Smooth muscle cell (in vitro differentiated cells): ENCODE measurements at regions not wholly inside any gene's neighbourhood (a gene's known extent, or its start where the extent isn't known, plus 50 kb on each side); places are given as distances from the start of the nearest gene placed in this dataset.

ENCODE experiments used
- DNase-seq: peaks from one replicate; lab custom pipeline; 2025; ENCODE audit not compliant: unreplicated experiment; lab: John Stamatoyannopoulos, UW
- H2AFZ ChIP-seq: fragments of 200-600 bp; sonication (generic); 2 replicates; pipeline ENCODE4 v1.6.0; 2016; ENCODE audit warnings: antibody characterized with exemption, low read depth, mild to moderate bottlenecking
- H3F3A ChIP-seq: fragments of 200-600 bp; sonication (generic); 2 replicates; pipeline ENCODE4 v1.6.0; 2017; ENCODE audit warnings: antibody characterized with exemption, low read depth
- H3K27ac ChIP-seq: fragments of 200-600 bp; sonication (generic); 2 replicates; pipeline ENCODE4 v1.5.1; 2016; ENCODE audit warnings: low read depth, mild to moderate bottlenecking
- H3K27me3 ChIP-seq: fragments of 200-600 bp; sonication (generic); 2 replicates; pipeline ENCODE4 v1.6.1; 2016; ENCODE audit warnings: low read depth, mild to moderate bottlenecking
- H3K36me3 ChIP-seq: fragments of 200-600 bp; sonication (generic); 2 replicates; pipeline ENCODE4 v1.5.1; 2016; ENCODE audit warnings: low read depth
- H3K4me1 ChIP-seq: fragments of 200-600 bp; sonication (generic); 2 replicates; pipeline ENCODE4 v1.5.1; 2016; ENCODE audit warnings: low read depth
- H3K4me2 ChIP-seq: fragments of 200-600 bp; sonication (generic); 2 replicates; pipeline ENCODE4 v1.6.0; 2016; ENCODE audit warnings: mild to moderate bottlenecking
- H3K4me3 ChIP-seq: fragments of 200-600 bp; sonication (generic); 2 replicates; pipeline ENCODE4 v1.5.1; 2016; ENCODE audit warnings: mild to moderate bottlenecking
- H3K79me2 ChIP-seq: fragments of 200-600 bp; sonication (generic); 2 replicates; pipeline ENCODE4 v1.6.0; 2016; ENCODE audit warnings: low read depth, mild to moderate bottlenecking
- H3K9ac ChIP-seq: fragments of 200-600 bp; sonication (generic); 2 replicates; pipeline ENCODE4 v1.6.0; 2016; ENCODE audit warnings: low read depth
- H3K9me3 ChIP-seq: fragments of 200-600 bp; sonication (generic); replicated peaks from 2 replicates; pipeline ENCODE4 v1.5.1; 2016; ENCODE audit warnings: low read depth
- H4K20me1 ChIP-seq: fragments of 200-600 bp; sonication (generic); 2 replicates; pipeline ENCODE4 v1.6.0; 2016; ENCODE audit warnings: low read depth
- CTCF ChIP-seq: fragments of 200-600 bp; sonication (generic); IDR thresholded peaks from 2 replicates; pipeline ENCODE4 v1.5.1; 2017; ENCODE audit warnings: borderline replicate concordance, mild to moderate bottlenecking, antibody characterized with exemption; ENCODE audit not compliant: insufficient read depth, poor library complexity, severe bottlenecking
- WGBS: methylation state at CpG from one replicate; pipeline ENCODE4 v1.1.7; 2016; ENCODE audit warnings: low lambda C conversion rate; 5-methylcytosine and 5-hydroxymethylcytosine counted together

DNA sequence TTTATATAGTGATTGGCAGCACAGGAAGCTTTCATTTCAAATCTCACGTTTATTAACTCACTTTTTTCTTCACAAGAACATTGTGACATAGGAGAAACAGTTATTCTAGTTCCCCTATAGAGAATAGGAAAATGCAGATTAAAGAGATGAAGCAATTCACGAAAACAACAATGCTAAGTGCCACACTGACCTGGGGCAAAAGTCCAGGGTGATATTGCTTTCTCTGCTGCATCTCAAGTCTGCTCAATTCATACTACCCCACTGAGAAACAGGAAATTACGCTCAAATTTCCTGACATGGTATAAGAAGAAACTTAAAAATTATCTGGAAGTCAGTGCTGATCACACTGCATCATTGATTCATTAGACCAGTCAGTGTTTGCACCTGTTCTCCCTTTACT is 66.7 kb upstream of the SEMA6D start:
- Histone ChIP-seq H3K9ac (no peak overlapping the region), H3K27ac (no peak overlapping the region), H3K79me2 (no peaks in the 10 kb centered on the region), H3K9me3 (no peaks in the 10 kb centered on the region), H3K27me3 (no peaks in the 10 kb centered on the region), H3K36me3 (no peaks in the 10 kb centered on the region), H3F3A (no peaks in the 10 kb centered on the region), H4K20me1 (no peaks in the 10 kb centered on the region), H3K4me1 (peaks cover 22% of the 10 kb centered on the region), H3K4me3 (no peak overlapping the region), H2AFZ (no peak overlapping the region), H3K4me2 (no peak overlapping the region)
- no peak for DNase-seq
- no peak for TF ChIP-seq CTCF
- 88% methylated on average over 3 of the region's 3 CpGs for WGBS

DNA sequence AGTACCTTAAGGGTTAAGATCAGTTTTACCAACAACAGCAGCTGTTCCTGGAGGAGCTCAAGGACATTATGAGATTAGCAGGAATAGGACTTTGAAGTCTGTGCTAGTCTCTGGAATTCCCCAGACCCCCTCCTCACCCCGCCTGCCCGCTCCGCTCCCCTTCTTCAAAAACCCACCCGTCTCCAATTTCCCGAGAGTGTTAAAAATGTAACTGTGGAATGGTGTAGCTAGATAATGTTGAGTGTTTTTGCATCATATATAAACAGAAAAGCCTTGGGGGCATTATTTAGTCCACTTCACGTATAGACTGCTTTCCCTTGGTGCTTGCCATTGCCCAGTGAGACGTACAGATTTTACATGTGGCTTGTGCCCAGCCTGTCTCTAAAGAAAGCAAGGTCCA is 65.0 kb upstream of the SEMA6D start:
- Histone ChIP-seq H3K4me3 (no peak overlapping the region), H3K27me3 (no peaks in the 10 kb centered on the region), H3K79me2 (no peaks in the 10 kb centered on the region), H3F3A (no peaks in the 10 kb centered on the region), H3K36me3 (no peaks in the 10 kb centered on the region), H3K9me3 (no peaks in the 10 kb centered on the region), H3K4me2 (peak overlapping the region; percentile 59), H3K27ac (no peak overlapping the region), H2AFZ (peak overlapping the region; percentile 74), H4K20me1 (no peaks in the 10 kb centered on the region), H3K4me1 (peaks cover 15% of the 10 kb centered on the region), H3K9ac (no peak overlapping the region)
- no peak for TF ChIP-seq CTCF
- 12% methylated on average over 7 of the region's 7 CpGs for WGBS
- no peak for DNase-seq

- H3K4me3 ChIP-seq, result no peak overlapping the region
- DNase-seq, result no peak
- no peak overlapping the region for H3K9ac ChIP-seq
- no peak overlapping the region for H3K27ac ChIP-seq
- no peaks in the 10 kb centered on the region for H3K27me3 ChIP-seq
- no peaks in the 10 kb centered on the region for H4K20me1 ChIP-seq
- peaks cover 10% of the 10 kb centered on the region for H3K4me1 ChIP-seq
- no peak for TF ChIP-seq CTCF
- WGBS, result 75% methylated on average over 2 of the region's 2 CpGs
- peak overlapping the region; percentile 59 for H3K4me2 ChIP-seq
- no peaks in the 10 kb centered on the region for H3F3A ChIP-seq
- no peaks in the 10 kb centered on the region for H3K36me3 ChIP-seq
- no peaks in the 10 kb centered on the region for H3K9me3 ChIP-seq
- H3K79me2 ChIP-seq, result no peaks in the 10 kb centered on the region
- H2AFZ ChIP-seq, result peak overlapping the region; percentile 74
These were observed 64.5 kb upstream of the SEMA6D start for GRCh38 chr15:47652844-47653243.

DNA sequence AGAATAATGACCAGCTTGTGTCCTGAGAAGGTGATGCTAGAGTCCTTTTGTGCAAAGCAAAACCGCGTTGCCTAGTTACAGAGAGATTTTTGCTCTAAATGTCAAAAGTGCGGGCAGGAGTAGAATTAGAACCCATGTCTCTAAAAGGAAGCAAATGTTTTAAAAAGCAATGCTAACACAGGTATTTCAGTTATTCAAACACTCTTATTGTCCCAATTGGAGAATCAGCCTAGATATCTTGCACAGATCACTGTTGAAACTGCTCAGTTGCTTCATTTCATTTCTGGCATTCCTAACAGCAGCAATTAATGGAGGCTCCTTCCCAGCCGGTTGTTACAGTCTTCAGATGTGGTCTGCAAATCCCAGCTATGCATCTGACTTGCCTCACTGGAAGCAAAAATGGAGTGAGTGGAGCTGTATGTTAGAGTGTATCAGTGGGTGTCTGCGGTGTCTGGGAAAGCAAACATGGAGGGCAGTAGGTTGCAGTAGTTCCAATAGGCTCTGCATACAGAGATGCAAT is 55.6 kb upstream of the SEMA6D start:
- no peak for DNase-seq
- H3F3A ChIP-seq, result peaks cover 11% of the 10 kb centered on the region
- no peak overlapping the region for H3K4me3 ChIP-seq
- H3K27me3 ChIP-seq, result no peaks in the 10 kb centered on the region
- no peaks in the 10 kb centered on the region for H3K9me3 ChIP-seq
- H4K20me1 ChIP-seq, result no peaks in the 10 kb centered on the region
- H2AFZ ChIP-seq, result peak overlapping the region; percentile 47
- peak overlapping the region; percentile 72 for H3K27ac ChIP-seq
- H3K4me1 ChIP-seq, result peaks cover 21% of the 10 kb centered on the region
- no peaks in the 10 kb centered on the region for H3K79me2 ChIP-seq
- TF ChIP-seq CTCF, result no peak
- peak overlapping the region; percentile 50 for H3K4me2 ChIP-seq
- 67% methylated on average over 5 of the region's 5 CpGs for WGBS
- no peak overlapping the region for H3K9ac ChIP-seq
- no peaks in the 10 kb centered on the region for H3K36me3 ChIP-seq
